ENCODE measurements at regions not wholly inside any gene's neighbourhood (a gene's known extent, or its start where the extent isn't known, plus 50 kb on each side); places are given as distances from the start of the nearest gene placed in this dataset.
"Not testable (repeated sequence)": the region's sequence is repeated elsewhere in the genome, so short reads cannot be mapped to it uniquely, and the experiment has no call there.

DNA sequence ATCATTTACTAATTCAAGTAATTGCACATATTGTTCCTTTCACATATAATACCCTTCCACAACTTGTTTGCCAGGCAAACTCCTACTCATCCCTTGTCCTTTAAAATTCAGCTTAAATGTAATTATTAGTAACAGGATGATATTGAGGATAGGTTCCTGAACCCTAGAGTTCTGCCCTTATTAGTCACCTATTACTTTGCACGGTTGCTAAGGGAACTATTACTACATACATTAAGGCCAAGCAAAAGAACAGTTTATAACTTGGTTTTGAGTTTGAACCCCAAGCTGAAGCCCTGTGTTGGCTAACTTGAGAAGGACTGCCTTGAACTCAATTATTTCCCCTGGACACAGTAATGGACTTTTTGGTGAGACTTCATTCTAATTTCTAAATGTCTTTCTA is 529.7 kb downstream of the IGSF11 start:
- no peak for DNase-seq

DNA sequence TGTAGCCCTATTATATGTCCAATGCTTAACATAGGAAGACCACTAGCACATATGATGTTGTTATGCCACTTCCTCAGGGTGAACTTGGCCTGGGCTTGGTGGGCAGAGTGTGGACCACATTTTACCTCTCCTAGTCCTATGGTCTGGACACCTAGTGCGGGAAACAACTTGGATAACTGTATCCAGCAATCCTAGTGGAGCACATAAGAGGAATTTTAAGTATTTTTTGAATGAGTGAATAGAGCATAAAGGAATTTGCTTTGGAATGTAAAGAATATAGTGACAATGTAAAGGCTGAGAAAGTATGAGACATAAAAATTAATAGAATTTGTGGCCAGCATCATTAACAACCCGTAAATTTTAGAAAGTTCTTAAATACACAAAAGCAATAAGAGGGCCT is 528.9 kb downstream of the IGSF11 start:
- no peak for DNase-seq

DNA sequence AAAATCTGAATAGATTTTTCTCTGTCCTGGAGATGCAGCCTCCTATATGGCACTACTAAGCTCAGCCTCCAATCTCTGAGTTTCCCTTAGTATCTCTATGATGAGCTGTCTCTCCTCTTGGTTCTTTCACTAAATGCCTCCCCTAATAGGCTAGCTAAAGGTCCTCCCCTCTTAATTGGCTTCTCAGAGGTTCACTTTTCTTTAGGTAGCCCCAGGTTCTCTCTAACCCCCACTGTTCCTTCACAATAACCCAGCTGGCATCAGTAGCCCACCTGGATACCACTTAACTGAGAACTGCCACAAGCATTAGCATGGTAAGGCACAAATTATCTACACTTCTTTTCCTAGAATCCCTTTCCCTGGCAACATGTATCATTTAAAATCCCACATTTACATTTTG is 523.2 kb downstream of the IGSF11 start:
- DNase-seq: no peak

DNA sequence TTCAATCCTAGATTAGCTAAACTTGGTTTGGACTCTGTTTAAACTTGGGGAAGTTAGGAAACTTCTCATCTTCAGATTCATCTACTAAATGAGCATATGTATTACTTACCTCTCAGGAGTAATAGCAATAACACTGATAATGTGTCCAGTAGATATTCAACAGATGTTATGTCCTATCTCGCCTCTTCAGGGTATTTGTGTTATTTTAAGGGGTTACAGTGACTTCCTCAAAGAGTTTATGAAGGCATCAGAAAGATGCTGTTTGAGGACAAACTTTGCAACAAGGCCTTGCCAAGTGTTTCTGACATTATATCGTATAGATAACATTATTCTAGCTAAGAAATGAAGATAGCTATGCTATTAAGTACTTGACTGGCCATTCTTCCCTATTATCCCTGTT is 522.3 kb downstream of the IGSF11 start:
- no peak for DNase-seq

DNA sequence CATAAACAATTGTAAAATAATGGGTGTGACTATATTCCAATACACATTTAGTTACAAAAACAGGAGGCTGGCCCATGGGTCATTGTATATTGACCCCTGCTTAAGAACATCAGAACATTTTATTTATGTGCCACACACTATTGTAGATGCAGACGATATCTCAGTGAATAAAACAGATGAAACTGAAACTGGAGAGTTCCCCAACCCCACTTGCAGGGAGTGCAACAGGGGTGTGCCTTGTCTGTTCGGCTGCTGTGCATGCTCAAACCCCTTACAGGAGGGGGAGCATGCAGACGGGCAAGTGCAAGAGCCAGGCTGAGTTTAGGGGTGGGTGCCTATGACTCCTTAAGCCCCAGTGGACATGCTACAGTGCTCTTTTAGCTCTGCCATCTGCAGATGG is 509.6 kb downstream of the IGSF11 start:
- DNase-seq: no peak

DNA sequence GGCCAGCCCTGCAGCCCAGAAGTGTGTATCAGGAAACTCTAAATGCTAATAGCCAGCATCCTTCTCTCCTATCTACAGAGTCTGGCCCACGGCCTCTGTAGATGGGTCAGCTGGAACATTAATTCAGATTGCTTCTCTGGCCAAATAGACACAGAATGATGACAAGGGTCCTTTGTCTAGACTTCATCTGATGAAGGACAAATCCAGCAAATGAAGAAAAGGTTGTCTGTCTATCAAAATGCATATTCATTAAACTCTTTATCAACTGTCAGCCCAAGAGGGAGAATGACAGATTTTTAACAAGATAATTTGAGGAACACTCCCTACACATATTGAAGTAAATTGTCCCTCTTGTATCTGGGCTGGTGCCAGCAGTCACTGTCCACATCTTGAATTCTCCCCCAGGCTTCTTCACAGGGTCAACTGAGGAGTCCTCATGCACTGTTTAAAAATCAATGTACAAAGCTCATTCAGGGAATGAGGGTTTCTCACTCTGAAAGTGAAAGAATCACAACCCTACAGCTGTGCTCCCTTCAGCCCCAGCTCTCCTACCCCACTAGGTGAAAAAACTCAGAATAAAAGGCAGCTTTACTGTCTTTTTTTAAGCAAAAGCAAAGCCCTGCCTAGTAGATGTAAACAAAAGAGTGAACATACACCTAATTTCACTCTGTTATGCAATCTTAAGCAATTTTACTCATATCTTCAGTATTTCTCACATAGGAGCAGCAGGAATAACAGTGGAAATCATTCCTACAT is 507.7 kb downstream of the IGSF11 start:
- no peak for DNase-seq

DNA sequence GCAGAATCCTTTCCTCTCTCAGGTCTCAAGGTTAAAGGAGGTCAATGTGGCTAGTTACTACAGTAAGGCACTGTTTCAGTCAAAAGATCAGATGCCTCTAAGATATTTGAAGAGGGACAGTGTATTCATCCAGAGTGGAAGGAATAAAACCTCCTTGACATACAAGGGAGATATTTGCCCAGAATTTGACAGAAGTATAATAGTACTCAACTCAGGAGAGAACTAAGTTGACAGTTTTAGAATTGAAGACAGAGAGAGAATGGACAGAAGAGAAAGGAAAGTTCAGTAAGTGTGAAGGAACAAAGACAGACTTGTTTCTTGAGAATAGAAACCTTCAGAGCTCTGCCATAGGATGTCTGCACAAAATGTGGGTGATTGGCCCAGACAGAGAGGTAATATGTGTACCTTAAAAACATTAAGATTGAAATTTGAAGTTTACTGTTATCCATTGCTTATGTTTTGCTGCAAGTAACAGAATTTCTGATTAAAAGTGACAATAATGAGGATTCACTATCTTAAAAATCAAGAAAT is 507.1 kb downstream of the IGSF11 start:
- DNase-seq: no peak

DNA sequence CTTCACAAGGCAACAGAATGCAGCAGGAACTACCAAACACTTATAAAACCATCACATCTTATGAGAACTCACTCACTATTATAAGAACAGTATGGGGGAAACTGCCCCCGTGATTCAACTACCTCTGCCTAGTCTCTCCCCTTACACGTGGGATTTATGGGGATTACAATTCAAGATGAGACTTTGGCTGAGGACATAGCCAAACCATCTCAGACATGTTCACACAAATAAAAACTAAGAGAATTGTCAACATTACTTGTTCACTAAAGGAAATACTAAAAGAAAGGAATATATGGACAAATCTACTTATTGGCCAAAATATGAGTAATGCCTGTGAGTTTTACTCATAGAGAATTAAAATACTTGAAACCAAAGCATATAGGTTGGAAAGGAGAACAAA is 505.1 kb downstream of the IGSF11 start:
- DNase-seq: no peak

DNA sequence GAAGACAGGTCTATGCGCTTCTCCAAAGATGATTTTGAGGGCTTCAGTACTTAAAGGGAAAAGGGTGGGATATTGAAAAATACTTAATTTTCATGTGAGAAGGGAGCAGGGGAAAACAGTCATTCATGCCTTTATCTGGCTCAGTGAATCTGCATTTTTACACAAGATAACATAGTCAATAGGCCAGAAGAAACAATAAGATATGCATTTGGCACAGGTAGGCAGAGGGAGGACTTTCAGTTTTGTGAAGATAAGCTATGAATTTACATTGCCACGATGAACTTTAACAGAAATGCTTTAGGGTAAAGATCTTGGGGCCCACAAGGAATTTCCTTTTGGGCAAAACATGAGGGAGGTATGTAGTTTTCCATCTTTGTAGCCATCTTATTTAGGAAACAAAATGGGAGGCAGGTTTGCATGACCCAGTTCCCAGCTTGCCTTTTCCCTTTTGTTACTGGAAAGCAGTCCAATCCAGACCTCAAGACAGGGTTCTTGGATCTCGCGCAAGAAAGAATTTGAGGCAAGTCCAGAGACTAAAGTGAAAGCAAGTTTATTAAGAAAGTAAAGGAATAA is 504.2 kb downstream of the IGSF11 start:
- no peak for DNase-seq

DNA sequence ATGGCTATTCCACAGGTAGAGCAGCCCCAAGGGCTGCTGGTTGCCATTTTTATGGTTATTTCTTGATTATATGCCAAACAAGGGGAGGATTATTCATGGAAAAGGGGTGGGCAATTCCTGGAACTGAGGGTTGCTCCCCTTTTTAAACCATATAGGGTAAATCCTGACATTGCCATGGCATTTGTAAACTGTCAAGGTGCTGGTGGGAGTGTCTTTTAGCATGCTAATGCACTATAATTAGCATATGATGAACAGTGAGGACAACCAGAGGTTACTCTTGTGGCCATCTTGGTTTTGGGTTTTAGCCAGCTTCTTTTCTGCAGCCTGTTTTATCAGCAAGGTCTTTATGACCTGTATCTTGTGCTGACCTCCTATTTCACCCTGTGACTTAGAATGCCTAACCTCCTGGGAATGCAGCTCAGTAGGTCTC is 503.7 kb downstream of the IGSF11 start:
- not testable (repeated sequence) for DNase-seq

DNA sequence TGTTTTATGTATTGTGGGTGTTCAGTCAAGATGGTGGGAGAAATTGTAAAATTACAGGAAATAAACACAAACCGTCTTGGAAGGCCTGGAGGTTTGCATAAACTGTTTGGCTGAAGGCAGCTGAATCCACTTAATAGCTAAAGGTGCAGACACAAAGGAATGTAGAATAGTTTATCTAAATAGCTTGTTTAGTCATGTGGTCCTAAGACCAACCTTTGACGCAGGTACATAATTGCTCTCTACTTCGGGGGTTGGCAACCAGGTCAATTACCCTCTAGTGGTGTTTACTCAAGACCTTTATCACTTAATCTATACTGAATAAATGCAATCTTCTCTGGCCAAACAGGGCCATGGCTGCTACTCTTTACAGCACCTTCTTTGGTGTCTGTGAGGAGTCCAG is 502.8 kb downstream of the IGSF11 start:
- DNase-seq: no peak

DNA sequence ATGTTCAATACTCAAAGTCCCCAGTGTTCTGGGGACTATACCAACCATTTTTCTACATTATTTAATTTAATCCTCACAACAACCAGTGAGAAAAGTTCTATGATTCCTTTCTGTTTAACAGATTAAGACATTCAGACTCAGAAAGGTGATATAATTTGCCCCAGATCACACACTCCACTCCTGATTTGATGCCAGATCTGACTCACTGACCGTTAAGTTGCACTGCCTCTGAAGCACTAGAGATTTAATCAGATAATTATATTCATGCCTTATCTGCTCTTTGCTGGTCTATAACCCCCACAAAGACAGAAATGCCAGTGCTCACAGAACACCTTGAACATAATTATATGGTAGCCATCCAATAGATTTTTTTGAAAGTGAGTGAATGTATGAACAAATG is 501.0 kb downstream of the IGSF11 start:
- no peak for DNase-seq

DNA sequence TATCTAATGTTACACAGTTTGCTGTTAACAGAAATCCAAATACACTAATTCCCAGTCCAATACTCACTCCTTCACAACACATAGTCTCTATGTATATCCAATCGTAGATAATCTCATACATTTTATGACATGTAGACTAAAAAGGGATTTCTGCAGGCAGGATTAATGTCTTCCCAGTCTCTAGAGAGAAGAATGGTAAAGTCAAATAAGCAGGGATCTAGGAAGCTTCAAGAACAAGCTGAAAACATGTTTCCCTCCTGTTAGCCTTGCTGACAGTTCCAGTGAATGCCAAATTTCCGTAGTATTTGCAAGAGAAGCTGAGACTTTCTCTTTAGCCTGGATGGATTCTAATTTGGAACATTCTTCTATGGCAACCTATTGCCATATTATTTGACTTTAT is 500.1 kb downstream of the IGSF11 start:
- no peak for DNase-seq

DNA sequence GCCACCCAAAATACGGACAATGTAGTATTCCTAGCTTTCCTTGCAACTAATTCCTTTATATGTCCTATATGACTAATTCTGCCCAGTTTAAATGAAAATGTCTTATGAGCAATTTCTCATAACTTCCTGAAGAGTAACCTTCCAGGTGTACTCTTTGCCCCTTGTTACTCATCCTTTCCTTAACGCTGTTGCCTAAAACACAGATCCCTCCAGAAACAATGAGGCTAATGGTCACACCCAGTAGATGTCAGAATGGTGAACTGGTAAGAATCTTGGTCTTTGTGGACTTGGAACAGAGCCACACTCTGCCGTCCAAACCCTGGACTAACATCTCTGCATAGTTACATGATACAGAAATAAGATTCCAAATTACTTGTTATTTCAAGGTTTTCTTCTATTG is 497.9 kb downstream of the IGSF11 start:
- no peak for DNase-seq

DNA sequence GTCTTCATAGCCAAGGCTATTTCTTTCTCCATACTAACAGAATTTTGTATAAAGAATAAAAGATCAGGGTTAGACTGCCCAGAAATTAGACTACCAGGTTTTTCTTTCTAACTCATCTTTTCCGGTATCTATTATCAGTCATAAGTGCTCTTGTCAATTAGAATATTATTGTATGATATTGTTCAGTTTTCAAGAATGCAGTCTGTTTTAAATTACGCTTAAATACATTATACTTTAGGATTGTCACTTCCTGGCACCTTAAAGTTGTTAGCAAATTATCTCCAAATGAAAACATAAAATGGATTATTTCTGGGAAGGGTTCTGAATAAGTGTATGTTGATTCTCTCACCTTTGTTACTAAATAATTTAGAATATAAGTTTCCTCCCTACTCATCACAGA is 497.2 kb downstream of the IGSF11 start:
- no peak for DNase-seq

DNA sequence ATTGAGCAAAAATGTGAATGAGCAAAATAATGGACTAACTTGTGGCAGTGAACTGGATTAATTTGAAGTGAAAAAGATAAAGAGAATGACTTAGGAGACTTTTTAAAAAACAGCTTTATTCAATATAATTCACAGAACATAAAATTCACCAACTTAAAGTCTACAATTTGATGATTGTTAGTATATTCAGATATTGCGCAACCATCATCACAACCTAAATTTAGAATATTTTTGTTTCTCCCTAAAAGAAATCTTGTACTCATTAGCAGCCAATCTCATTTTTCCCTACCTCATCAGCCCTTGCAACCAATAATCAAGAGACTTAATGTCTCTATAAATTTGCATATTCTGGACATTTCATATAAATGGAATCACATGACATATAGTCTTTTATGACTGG is 496.5 kb downstream of the IGSF11 start:
- no peak for DNase-seq

DNA sequence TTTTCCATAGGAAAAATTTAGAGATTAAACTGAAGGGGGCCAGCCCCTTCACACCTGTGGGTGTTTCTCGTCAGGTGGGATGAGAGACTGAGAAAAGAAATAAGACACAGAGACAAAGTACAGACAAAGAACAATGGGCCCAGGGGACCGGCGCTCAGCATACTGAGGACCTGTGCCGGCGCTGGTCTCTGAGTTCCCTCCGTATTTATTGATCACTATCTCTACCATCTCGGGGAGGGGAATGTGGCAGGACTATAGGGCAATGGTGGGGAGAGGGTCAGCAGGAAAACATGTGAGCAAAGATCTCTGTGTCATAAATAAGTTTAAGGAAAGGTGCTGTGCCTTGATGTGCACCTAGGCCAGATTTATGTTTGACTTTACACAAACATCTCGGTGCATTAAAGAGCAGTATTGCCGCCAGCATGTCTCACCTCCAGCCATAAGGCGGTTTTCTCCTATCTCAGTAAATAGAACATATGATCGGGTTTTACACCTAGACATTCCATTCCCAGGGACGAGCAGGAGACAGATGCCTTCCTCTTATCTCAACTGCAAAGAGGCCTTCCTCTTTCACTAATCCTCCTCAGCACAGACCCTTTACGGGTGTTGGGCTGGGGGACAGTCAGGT is 494.7 kb downstream of the IGSF11 start:
- DNase-seq: not testable (repeated sequence)

DNA sequence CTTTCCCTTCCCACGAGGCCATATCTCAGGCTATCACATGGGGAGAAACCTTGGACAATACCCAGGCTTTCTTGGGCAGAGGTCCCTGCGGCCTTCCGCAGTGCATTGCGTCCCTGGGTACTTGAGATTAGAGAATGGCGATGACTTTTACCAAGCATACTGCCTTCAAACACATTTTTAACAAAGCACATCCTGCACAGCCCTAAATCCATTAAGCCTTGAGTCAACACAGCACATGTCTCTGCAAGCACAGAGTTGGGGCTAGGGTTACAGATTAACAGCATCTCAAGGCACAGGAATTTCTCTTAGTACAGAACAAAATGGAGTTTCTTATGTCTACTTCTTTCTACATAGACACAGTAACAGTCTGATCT is 494.2 kb downstream of the IGSF11 start:
- not testable (repeated sequence) for DNase-seq

DNA sequence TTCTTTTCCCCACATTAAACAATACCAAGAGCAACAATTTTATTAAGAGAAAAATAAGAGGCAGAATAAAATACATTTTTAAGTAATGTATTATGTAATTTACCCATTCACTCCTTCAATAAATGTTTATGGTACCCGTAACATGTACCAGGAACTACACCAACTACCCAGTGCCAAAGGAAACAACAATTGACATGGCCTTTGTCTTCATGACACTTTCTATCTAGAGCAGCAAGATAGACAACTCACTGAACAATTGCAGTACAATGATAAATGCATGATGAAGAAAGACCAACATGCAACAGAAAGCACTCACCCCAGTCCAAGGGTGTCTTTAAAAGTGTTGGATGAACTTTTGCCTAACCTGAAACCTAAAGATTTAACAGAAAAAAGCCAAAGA is 493.8 kb downstream of the IGSF11 start:
- DNase-seq: no peak

DNA sequence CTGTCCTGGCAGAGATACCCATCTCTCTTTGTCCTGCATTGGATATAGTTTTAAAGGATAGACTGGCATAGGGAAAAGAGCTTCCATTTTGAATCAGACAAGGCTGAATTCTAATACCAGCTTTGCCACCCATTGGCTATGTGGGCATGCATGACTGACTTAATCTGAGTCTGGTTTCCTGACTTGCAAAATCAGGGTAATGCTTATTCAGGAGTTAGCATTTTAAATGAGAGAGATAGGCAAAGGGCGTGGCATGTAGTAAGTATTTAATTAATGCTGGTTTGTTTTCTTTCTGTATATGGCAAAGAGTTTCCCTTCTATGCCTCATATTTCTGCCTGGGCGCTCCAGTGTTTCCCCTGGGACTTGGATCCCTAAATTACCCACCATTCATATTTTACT is 492.9 kb downstream of the IGSF11 start:
- DNase-seq: no peak

DNA sequence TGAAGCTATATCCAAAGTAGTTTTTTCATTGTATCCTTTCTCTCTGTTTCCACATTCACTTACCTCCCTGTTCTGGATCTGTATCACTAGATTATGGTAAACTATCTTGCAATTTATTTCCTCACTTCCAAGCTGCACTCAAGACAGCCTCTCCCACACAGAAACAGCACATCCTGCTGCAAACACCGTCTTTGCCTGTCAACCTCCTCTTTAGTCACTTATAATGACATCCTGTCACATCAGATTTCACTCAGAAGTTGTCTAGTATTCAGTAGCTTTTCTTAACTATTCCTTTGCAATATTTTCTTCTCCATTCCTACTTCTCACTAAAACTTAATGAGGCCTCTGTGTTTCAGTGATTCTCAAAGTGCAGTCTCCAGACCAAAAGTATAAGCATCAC is 490.8 kb downstream of the IGSF11 start:
- no peak for DNase-seq

DNA sequence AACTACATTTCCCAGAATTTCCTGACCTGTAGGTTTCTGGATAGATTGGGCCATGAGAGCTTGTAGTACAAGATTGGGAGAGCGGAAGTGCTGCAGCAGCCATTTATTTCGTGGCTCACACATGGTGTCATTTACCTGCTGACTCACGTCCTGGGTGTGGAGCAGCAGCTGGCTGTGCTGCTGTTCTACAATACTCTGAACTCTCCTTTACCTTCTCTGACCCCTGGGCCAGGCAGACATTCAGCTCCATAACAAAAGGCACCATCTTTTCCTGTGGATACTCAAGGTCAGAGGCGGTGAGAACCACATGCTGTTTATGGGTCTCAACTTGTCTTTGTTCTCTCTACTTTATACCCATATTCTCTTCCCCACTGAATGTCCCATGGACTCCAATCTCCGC is 490.2 kb downstream of the IGSF11 start:
- DNase-seq: no peak

DNA sequence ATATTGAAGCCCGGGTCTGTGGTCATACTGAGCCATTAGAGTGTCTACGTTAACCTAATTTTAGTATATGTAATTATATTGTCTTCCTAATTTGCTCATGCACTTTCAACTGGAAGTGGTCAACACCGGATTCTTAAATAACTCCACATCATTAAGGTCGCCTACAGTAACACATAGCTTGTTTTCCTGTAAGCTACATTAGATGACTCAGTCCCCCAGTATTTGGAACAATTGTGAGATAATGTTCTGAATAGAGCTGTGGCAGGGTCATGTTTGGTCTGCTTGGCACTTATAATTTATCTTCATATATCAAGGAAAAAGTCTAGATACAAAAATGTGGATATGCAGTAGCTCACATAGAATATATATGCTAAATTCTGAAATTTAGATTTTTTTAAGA is 486.2 kb downstream of the IGSF11 start:
- DNase-seq: no peak

DNA sequence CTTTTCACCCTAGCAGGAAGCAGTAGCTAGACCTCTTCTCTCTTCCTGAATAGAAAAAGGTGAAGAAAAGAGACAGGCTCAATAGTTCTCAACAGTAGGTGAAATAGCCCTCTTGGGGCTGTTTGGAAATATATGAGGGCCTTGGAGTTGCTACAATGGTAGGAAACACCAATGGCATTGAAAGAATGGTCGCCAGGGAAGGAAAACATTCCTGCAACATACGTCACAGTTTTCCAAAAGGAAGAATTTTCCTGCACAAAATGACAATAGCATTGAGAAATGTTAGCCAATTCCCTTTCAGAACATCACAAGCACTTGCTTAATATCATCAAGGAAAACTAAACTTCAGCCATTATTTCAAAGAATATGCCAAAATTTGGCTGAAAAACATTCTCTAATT is 484.5 kb downstream of the IGSF11 start:
- no peak for DNase-seq

Measured in DMS79 (cell line).